ENCODE measurements at regions not wholly inside any gene's neighbourhood (a gene's known extent, or its start where the extent isn't known, plus 50 kb on each side); places are given as distances from the start of the nearest gene placed in this dataset.
"Not testable (repeated sequence)": the region's sequence is repeated elsewhere in the genome, so short reads cannot be mapped to it uniquely, and the experiment has no call there.

- no peak for DNase-seq
Measured at GRCh38 chr2:16357188-16357587, 308.4 kb downstream of the CYRIA start.

GRCh38 chr2:16351541-16351940 lies 314.1 kb downstream of the CYRIA start:
- DNase-seq, result no peak

- DNase-seq, result no peak
Measured at GRCh38 chr2:16351137-16351536, 314.5 kb downstream of the CYRIA start.

- no peak for DNase-seq
Measured at GRCh38 chr2:16350211-16350610, 315.4 kb downstream of the CYRIA start.

GRCh38 chr2:16349811-16350210 lies 315.8 kb downstream of the CYRIA start:
- DNase-seq, result no peak

GRCh38 chr2:16348821-16349515 lies 316.7 kb downstream of the CYRIA start:
- DNase-seq, result no peak

- no peak for DNase-seq
Measured at GRCh38 chr2:16346671-16347070, 319.0 kb downstream of the CYRIA start.

- not testable (repeated sequence) for DNase-seq
Measured at GRCh38 chr2:16345231-16345630, 320.4 kb downstream of the CYRIA start.

- no peak for DNase-seq
Measured at GRCh38 chr2:16339206-16339605, 326.4 kb downstream of the CYRIA start.

GRCh38 chr2:16338026-16338425 lies 327.6 kb downstream of the CYRIA start:
- no peak for DNase-seq

GRCh38 chr2:16336916-16337315 lies 328.7 kb downstream of the CYRIA start:
- no peak for DNase-seq

GRCh38 chr2:16336491-16336890 lies 329.1 kb downstream of the CYRIA start:
- no peak for DNase-seq

- no peak for DNase-seq
Measured at GRCh38 chr2:16335947-16336346, 329.7 kb downstream of the CYRIA start.

GRCh38 chr2:16335604-16335930 lies 330.1 kb downstream of the CYRIA start:
- DNase-seq, result no peak

- no peak for DNase-seq
Measured at GRCh38 chr2:16334886-16335603, 330.6 kb downstream of the CYRIA start.

- no peak for DNase-seq
Measured at GRCh38 chr2:16334366-16334765, 331.3 kb downstream of the CYRIA start.

- DNase-seq, result no peak
Measured at GRCh38 chr2:16333681-16334080, 332.0 kb downstream of the CYRIA start.

- no peak for DNase-seq
Measured at GRCh38 chr2:16332681-16333557, 332.7 kb downstream of the CYRIA start.

GRCh38 chr2:16331772-16332171 lies 333.9 kb downstream of the CYRIA start:
- DNase-seq, result no peak

GRCh38 chr2:16330982-16331381 lies 334.7 kb downstream of the CYRIA start:
- DNase-seq, result no peak

- no peak for DNase-seq
Measured at GRCh38 chr2:16330571-16330970, 335.1 kb downstream of the CYRIA start.

GRCh38 chr2:16330012-16330411 lies 335.6 kb downstream of the CYRIA start:
- no peak for DNase-seq

- DNase-seq, result no peak
Measured at GRCh38 chr2:16329421-16329820, 336.2 kb downstream of the CYRIA start.
